Parathyroid adenoma (tissue), 2 donors: ENCODE measurements at regions not wholly inside any gene's neighbourhood (a gene's known extent, or its start where the extent isn't known, plus 50 kb on each side); places are given as distances from the start of the nearest gene placed in this dataset.

Source experiments
- H2AFZ ChIP-seq: fragments of 300-600 bp; sonication (generic); one replicate; pipeline ENCODE4 v1.7.0; 2017; ENCODE audit warnings: antibody characterized with exemption, mild to moderate bottlenecking
- H3K27ac ChIP-seq: fragments of 300-600 bp; sonication (generic); one replicate; pipeline ENCODE4 v1.7.0; 2017
- H3K27me3 ChIP-seq: fragments of 300-600 bp; sonication (generic); one replicate; pipeline ENCODE4 v1.7.0; 2017; ENCODE audit warnings: low read length; ENCODE audit not compliant: control insufficient read depth, insufficient read depth
- H3K36me3 ChIP-seq: fragments of 300-600 bp; sonication (generic); one replicate; pipeline ENCODE4 v1.7.0; 2017; ENCODE audit warnings: low read length; ENCODE audit not compliant: control insufficient read depth, insufficient read depth
- H3K4me1 ChIP-seq: fragments of 300-600 bp; sonication (generic); one replicate; pipeline ENCODE4 v1.7.0; 2017; ENCODE audit warnings: control low read depth
- H3K4me2 ChIP-seq: fragments of 300-600 bp; sonication (generic); one replicate; pipeline ENCODE4 v1.7.0; 2017; ENCODE audit warnings: low read length
- H3K4me3 ChIP-seq: fragments of 300-600 bp; sonication (generic); one replicate; pipeline ENCODE4 v1.7.0; 2017; ENCODE audit warnings: low read depth, low read length
- H3K79me2 ChIP-seq: fragments of 300-600 bp; sonication (generic); one replicate; pipeline ENCODE4 v1.7.0; 2017; ENCODE audit warnings: control low read depth
- H3K9ac ChIP-seq: fragments of 300-600 bp; sonication (generic); one replicate; pipeline ENCODE4 v1.7.0; 2017; ENCODE audit warnings: mild to moderate bottlenecking
- H3K9me3 ChIP-seq: fragments of 300-600 bp; sonication (generic); one replicate; pipeline ENCODE4 v1.7.0; 2017; ENCODE audit warnings: low read length; ENCODE audit not compliant: control insufficient read depth
- CTCF ChIP-seq: fragments of 300-600 bp; sonication (generic); IDR thresholded peaks from one replicate; pipeline ENCODE4 v1.7.0; 2017; ENCODE audit warnings: antibody characterized with exemption, mild to moderate bottlenecking
- donor health status: primary hyperparathyroidism.

DNA sequence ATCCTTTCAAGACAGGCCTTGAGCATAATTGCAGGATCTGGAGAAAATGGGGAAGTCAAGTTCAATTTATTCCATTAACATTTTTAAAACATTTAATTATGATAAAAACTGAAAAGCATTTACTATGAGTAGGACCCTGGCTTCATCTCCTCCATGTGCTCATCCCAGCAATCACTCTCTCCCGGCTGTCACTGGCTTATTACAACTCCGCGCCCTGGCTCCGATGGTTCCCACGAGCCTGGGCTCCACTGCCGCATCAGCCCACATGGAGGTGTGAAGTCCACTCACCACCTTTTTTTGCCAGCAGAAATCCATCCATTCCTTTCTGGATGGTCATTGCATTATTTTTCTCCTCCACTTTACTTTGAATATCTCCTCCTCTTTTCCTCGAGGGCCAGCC, 194.4 kb downstream of the EMP1 start:
- Histone ChIP-seq H3K36me3 (no peaks in the 10 kb centered on the region), H3K27me3 (no peaks in the 10 kb centered on the region), H3K4me1 (peaks cover 5% of the 10 kb centered on the region), H3K9me3 (no peaks in the 10 kb centered on the region), H3K4me2 (no peak overlapping the region), H3K9ac (no peak overlapping the region), H2AFZ (no peak overlapping the region), H3K79me2 (no peaks in the 10 kb centered on the region), H3K4me3 (no peak overlapping the region), H3K27ac (no peak overlapping the region)
- TF ChIP-seq CTCF: no peak

DNA sequence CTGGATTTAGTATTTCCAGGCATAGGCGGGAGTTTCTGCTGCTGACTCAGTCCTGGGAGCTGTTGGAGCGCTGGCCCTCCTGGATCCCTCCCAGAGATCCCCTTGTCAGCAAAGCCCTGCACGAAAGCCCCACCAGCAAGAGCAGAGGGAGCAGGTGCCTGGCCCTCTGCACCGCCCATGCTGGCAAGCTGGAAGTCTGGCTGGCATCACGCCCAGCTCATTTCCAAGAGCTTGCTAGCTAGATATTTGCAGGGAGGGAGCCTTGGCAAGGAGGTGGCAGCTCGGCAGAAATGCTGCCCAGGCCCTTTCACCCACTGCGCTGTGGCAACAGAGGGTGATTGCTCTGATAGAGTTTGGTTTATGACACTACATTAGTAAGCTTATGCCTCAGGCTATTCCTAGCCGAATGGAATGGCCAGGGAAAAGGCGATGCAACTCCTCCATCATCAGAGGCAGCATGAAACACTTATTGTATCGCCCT, 193.9 kb downstream of the EMP1 start:
- Histone ChIP-seq H3K9me3 (no peaks in the 10 kb centered on the region), H3K4me1 (peaks cover 5% of the 10 kb centered on the region), H3K27me3 (no peaks in the 10 kb centered on the region), H3K9ac (no peak overlapping the region), H3K36me3 (no peaks in the 10 kb centered on the region), H3K27ac (no peak overlapping the region), H3K79me2 (no peaks in the 10 kb centered on the region), H3K4me2 (no peak overlapping the region), H2AFZ (peak overlapping the region; percentile 35), H3K4me3 (no peak overlapping the region)
- TF ChIP-seq CTCF: no peak

DNA sequence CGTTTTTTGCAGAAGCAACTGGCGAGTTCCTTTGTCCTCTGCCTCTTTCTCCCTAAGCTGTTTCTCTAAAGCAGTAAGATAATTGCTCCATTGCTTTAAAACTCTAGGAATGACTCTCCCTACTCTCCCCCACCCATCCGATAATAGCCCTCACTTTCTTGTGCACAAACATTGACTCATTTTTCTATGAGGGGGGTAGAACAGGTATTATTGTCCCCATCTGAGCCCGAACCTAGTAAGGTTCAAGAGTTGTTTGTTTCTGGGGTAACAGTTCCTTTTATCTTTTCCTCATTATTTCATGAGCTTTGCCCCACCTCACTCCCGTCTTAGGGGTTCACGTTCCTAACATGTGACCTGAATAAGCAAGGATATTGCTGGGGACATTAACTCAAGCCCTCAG, 190.6 kb downstream of the EMP1 start:
- Histone ChIP-seq H3K9ac (no peak overlapping the region), H3K79me2 (no peaks in the 10 kb centered on the region), H3K4me3 (no peak overlapping the region), H3K9me3 (no peaks in the 10 kb centered on the region), H3K27ac (no peak overlapping the region), H3K27me3 (no peaks in the 10 kb centered on the region), H3K4me2 (no peak overlapping the region), H2AFZ (no peak overlapping the region), H3K36me3 (no peaks in the 10 kb centered on the region), H3K4me1 (peaks cover 5% of the 10 kb centered on the region)
- TF ChIP-seq CTCF: no peak

DNA sequence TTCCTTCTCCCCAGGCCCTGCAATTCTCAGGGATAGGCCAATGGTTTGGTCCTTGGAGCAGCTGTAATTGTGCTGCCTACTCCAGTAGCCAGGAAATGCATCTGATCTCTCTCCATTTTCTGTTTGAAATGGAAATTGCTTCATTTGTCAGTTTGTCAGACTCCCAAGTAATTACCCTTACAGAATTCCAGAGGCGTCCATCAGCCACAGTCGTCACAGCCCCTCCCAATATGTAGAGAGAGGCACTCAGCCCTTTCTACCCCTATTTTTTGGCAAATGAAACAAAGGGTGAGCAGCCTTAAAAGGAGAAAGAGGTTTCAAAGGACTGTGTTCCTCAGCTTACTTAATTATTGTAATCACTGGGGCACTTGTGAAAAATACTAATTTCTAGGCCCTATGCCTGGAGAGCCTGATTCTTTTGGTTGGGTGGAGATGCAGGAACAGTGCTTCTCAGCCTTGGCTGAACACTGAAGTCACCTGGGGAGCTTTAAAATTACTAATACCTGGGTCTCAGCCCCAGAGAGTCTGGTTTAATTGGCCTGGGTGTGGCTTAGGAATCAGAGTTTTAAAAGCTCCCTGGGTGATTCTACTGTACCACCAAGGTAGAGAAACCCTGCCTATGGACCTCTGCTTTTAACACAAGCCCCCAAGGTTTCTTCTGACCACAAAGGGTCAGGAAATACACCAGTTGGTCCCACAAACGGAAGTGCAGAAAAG, 190.0 kb downstream of the EMP1 start:
- Histone ChIP-seq H3K27ac (no peak overlapping the region), H3K9ac (no peak overlapping the region), H3K4me2 (no peak overlapping the region), H3K79me2 (no peaks in the 10 kb centered on the region), H3K4me3 (no peak overlapping the region), H3K4me1 (peaks cover 5% of the 10 kb centered on the region), H2AFZ (no peak overlapping the region), H3K27me3 (no peaks in the 10 kb centered on the region), H3K9me3 (no peaks in the 10 kb centered on the region), H3K36me3 (no peaks in the 10 kb centered on the region)
- no peak for TF ChIP-seq CTCF

- H3K9ac ChIP-seq: no peak overlapping the region
- H3K4me1 ChIP-seq: no peaks in the 10 kb centered on the region
- no peaks in the 10 kb centered on the region for H3K36me3 ChIP-seq
- no peak overlapping the region for H2AFZ ChIP-seq
- TF ChIP-seq CTCF: no peak
- H3K79me2 ChIP-seq: no peaks in the 10 kb centered on the region
- no peak overlapping the region for H3K27ac ChIP-seq
- H3K4me3 ChIP-seq: no peak overlapping the region
- no peaks in the 10 kb centered on the region for H3K9me3 ChIP-seq
- H3K4me2 ChIP-seq: no peak overlapping the region
- H3K27me3 ChIP-seq: no peaks in the 10 kb centered on the region
Measured at GRCh38 chr12:13383379-13383778, 186.9 kb downstream of the EMP1 start.
